ENCODE measurements at regions not wholly inside any gene's neighbourhood (a gene's known extent, or its start where the extent isn't known, plus 50 kb on each side); places are given as distances from the start of the nearest gene placed in this dataset.

- no peak for TF ChIP-seq POLR2A (IDR thresholded peaks at IDR 0.05; ENCODE audit: control extremely low read depth in 1 of 2, low read depth in 2 of 2, low read length in 2 of 2)
- TF ChIP-seq EP300 (IDR thresholded peaks at IDR 0.05; ENCODE audit: borderline replicate concordance in 1 of 2, low read depth in 2 of 2, low read length in 2 of 2): no peak
- no peak for TF ChIP-seq TAF1 (IDR thresholded peaks at IDR 0.05; ENCODE audit: low read depth, low read length)
- no peak for TF ChIP-seq CTCF (IDR thresholded peaks at IDR 0.05; ENCODE audit: control extremely low read depth in 1 of 3, insufficient read depth in 1 of 3, low read depth in 1 of 3, low read length in 3 of 3)
- TF ChIP-seq JUND (IDR thresholded peaks at IDR 0.05; ENCODE audit: low read length): no peak
- no peak for TF ChIP-seq RAD21 (IDR thresholded peaks at IDR 0.05 in 1 of 2, conservative IDR thresholded peaks at IDR 0.05 in 1 of 2; ENCODE audit: low read depth in 2 of 2, low read length in 2 of 2)
- no peak for TF ChIP-seq SRF (IDR thresholded peaks at IDR 0.05; ENCODE audit: low read depth, low read length)
- TF ChIP-seq USF2 (IDR thresholded peaks at IDR 0.05; ENCODE audit: low read length): no peak
- no peak for TF ChIP-seq EZH2 (IDR thresholded peaks at IDR 0.05; ENCODE audit: low read depth, low read length, severe bottlenecking)
These were observed 82.6 kb upstream of the MAOA start for GRCh38 chrX:43573441-43574015.
